ENCODE measurements at regions not wholly inside any gene's neighbourhood (a gene's known extent, or its start where the extent isn't known, plus 50 kb on each side); places are given as distances from the start of the nearest gene placed in this dataset.

DNA sequence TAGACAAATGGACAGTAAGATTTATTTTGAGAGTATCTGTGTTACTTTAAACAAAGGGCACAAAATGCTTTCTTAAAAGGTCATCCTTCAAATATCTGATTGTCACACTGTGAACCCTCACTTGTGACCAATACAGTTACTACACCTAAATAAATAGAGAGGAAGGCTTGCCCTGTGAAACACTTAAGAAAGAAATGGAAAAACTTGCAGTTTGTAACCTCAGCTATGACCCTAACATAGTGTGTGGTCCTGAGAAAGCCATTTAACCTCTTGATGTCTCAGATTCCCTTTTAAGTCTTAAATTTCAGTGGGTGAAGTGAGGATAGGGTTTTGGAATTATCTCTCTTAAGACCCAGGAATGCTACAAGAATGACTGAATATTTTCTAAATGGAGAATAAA is 126.7 kb upstream of the SLC27A6 start:
- Histone ChIP-seq H2AK5ac (ENCODE audit: low read depth, low read length) (no peak overlapping the region), H3K56ac (ENCODE audit: extremely low read depth, insufficient read depth, low read length) (no peak overlapping the region), H4K8ac (ENCODE audit: low read depth in 2 of 2, low read length in 2 of 2) (no peak overlapping the region), H3K27me3 (ENCODE audit: control insufficient read depth, insufficient read depth, low read length) (no peaks in the 10 kb centered on the region), H2AK9ac (replicated peaks; ENCODE audit: low read depth, low read length, poor library complexity) (no peak overlapping the region), H3K79me1 (ENCODE audit: low read depth in 1 of 2, low read length in 2 of 2) (no peaks in the 10 kb centered on the region), H3K18ac (ENCODE audit: low read depth, low read length) (no peak overlapping the region), H2BK20ac (ENCODE audit: low read depth, low read length) (no peak overlapping the region), H3K27ac (ENCODE audit: insufficient read depth, low read length) (no peak overlapping the region), H4K20me1 (ENCODE audit: insufficient read depth, low read length) (no peaks in the 10 kb centered on the region), H3K9me3 (ENCODE audit: control insufficient read depth, insufficient read depth, low read length) (no peaks in the 10 kb centered on the region), H3K4me3 (ENCODE audit: insufficient read depth, low read depth, low read length) (no peak overlapping the region), H3K9me1 (ENCODE audit: insufficient read depth, low read length) (no peaks in the 10 kb centered on the region), H2BK15ac (ENCODE audit: low read depth, low read length) (no peak overlapping the region), H3K4me2 (ENCODE audit: low read depth, low read length) (no peak overlapping the region), H3K4ac (ENCODE audit: low read depth, low read length) (no peak overlapping the region), H4K5ac (ENCODE audit: low read depth, low read length) (no peak overlapping the region), H3K9ac (ENCODE audit: low read depth, low read length) (no peak overlapping the region), H2BK5ac (ENCODE audit: low read depth, low read length, poor library complexity, severe bottlenecking) (no peak overlapping the region), H3K4me1 (ENCODE audit: control insufficient read depth, insufficient read depth, low read length) (no peaks in the 10 kb centered on the region), H4K91ac (ENCODE audit: insufficient read depth, low read depth, low read length) (no peak overlapping the region), H2BK120ac (ENCODE audit: low read depth, low read length) (no peak overlapping the region), H3K23ac (ENCODE audit: low read depth, low read length) (no peak overlapping the region), H3K14ac (replicated peaks; ENCODE audit: low read depth, low read length) (no peak overlapping the region), H3K36me3 (ENCODE audit: control insufficient read depth, insufficient read depth, low read length) (no peaks in the 10 kb centered on the region), H2AFZ (replicated peaks; ENCODE audit: low read length, poor library complexity) (no peak overlapping the region)
- TF ChIP-seq RAD21 (IDR thresholded peaks at IDR 0.05; ENCODE audit: low read length) = no peak
- no peak for TF ChIP-seq SMC3 (IDR thresholded peaks at IDR 0.05; ENCODE audit: low read depth, low read length)
- TF ChIP-seq RCOR1 (IDR thresholded peaks at IDR 0.05; ENCODE audit: insufficient replicate concordance, low read length) = no peak
- TF ChIP-seq FOS (IDR thresholded peaks at IDR 0.05; ENCODE audit: low read depth, low read length) = no peak
- no peak for TF ChIP-seq BHLHE40 (IDR thresholded peaks at IDR 0.05; ENCODE audit: low read depth, low read length)
- no peak for TF ChIP-seq CTCF (conservative IDR thresholded peaks at IDR 0.05; ENCODE audit: low read depth, low read length)
- no peak for TF ChIP-seq RFX5 (IDR thresholded peaks at IDR 0.05; ENCODE audit: low read depth, low read length)
- no peak for TF ChIP-seq NFE2L2 (IDR thresholded peaks at IDR 0.05; ENCODE audit: low read depth, low read length)
- no peak for TF ChIP-seq CEBPB (IDR thresholded peaks at IDR 0.05; ENCODE audit: low read depth, low read length)
- TF ChIP-seq ELK1 (IDR thresholded peaks at IDR 0.05; ENCODE audit: borderline replicate concordance, low read depth, low read length) = no peak
- TF ChIP-seq, protein P1, sequence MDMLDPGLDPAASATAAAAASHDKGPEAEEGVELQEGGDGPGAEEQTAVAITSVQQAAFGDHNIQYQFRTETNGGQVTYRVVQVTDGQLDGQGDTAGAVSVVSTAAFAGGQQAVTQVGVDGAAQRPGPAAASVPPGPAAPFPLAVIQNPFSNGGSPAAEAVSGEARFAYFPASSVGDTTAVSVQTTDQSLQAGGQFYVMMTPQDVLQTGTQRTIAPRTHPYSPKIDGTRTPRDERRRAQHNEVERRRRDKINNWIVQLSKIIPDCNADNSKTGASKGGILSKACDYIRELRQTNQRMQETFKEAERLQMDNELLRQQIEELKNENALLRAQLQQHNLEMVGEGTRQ (IDR thresholded peaks at IDR 0.05; ENCODE audit: low read depth, low read length) = no peak
- no peak for TF ChIP-seq MXI1 (IDR thresholded peaks at IDR 0.05; ENCODE audit: borderline replicate concordance, low read depth, low read length)
- no peak for TF ChIP-seq MAFK (IDR thresholded peaks at IDR 0.05; ENCODE audit: low read depth, low read length)
- TF ChIP-seq CHD1 (IDR thresholded peaks at IDR 0.05; ENCODE audit: low read depth, low read length) = no peak
- no peak for TF ChIP-seq POLR2A (IDR thresholded peaks at IDR 0.05; ENCODE audit: low read depth, low read length)
- no peak for TF ChIP-seq MAZ (IDR thresholded peaks at IDR 0.05; ENCODE audit: borderline replicate concordance, low read depth, low read length)
- ChIA-PET CTCF (interaction anchor here (1.0 kb wide), 1 partner anchor 152 kb away, joined by 3 read pairs; no protein-coding TSS in a partner anchor), POLR2A (ENCODE audit: unreplicated experiment) (no interaction called here)
- no peak for DNase-seq
- dilution Hi-C loops (cut with HindIII; ENCODE audit: low sequenced_read_pairs, unreplicated experiment) = no loop called here
- no peak for ATAC-seq (ENCODE audit: low read depth)
- no TSS peak for BruUV-seq (replicated peaks)
- intact Hi-C loops (cut with micrococcal nuclease) = no loop called here
- in situ Hi-C loops (cut with MboI; ENCODE audit: low sequenced_read_pairs) = loop anchor here (25.0 kb wide), 2 partner anchors 326 to 1251 kb away; no protein-coding TSS in a partner anchor
